HEK293 (cell line): ENCODE measurements at regions not wholly inside any gene's neighbourhood (a gene's known extent, or its start where the extent isn't known, plus 50 kb on each side); places are given as distances from the start of the nearest gene placed in this dataset.

Source experiments
- CTCF ChIA-PET: fragments of 350-600 bp; formaldehyde crosslinking; extraction: SDS; loops from one replicate; lab custom pipeline; 2021; ENCODE audit warnings: antibody characterized with exemption; lab: Yijun Ruan, JAX
- POLR2A ChIA-PET: fragments of 300-600 bp; formaldehyde crosslinking; extraction: SDS; loops from one replicate; lab custom pipeline; 2020; ENCODE audit warnings: antibody characterized with exemption, inconsistent platforms; lab: Yijun Ruan, JAX
- H3K27ac ChIP-seq: fragments of 200-500 bp; sonication (Bioruptor generic); 2 replicates; pipeline ENCODE4 v1.5.1; 2014; ENCODE audit warnings: low read depth, low read length, control low read depth, inconsistent platforms; ENCODE audit errors: extremely low read depth
- H3K36me3 ChIP-seq, 2 experiments: fragments of 200-500 bp in 1 of 2; sonication (Bioruptor generic) in 1 of 2; 1 replicate in 1 of 2; 2 replicates in 1 of 2; pipeline ENCODE4 v1.5.1; 2014 to 2017; ENCODE audit warnings: inconsistent platforms in 2 of 2, low read length in 2 of 2; ENCODE audit not compliant: control insufficient read depth in 2 of 2, insufficient read depth in 1 of 2
- H3K4me1 ChIP-seq: fragments of 200-500 bp; sonication (Bioruptor generic); 2 replicates; pipeline ENCODE4 v1.5.1; 2014; ENCODE audit warnings: mild to moderate bottlenecking, low read length, inconsistent platforms; ENCODE audit not compliant: control insufficient read depth, insufficient read depth
- H3K4me3 ChIP-seq: 2 replicates; pipeline ENCODE4 v1.5.1; 2011; ENCODE audit warnings: low read depth, mild to moderate bottlenecking, control low read depth, low read length, moderate library complexity
- H3K9me3 ChIP-seq: fragments of 200-500 bp; sonication (Bioruptor generic); 2 replicates; pipeline ENCODE4 v1.5.1; 2014; ENCODE audit warnings: low read depth, low read length, inconsistent platforms; ENCODE audit not compliant: control insufficient read depth, insufficient read depth
- BCL11A ChIP-seq: fragments of 450-650 bp; formaldehyde crosslinking; IDR thresholded peaks from 2 replicates; pipeline ENCODE4 v1.5.1; 2016; ENCODE audit warnings: low read depth, missing biosample characterization, missing genetic modification characterization
- KLF10 ChIP-seq: fragments of 450-650 bp; IDR thresholded peaks from 2 replicates; pipeline ENCODE4 v1.5.1; 2018; ENCODE audit warnings: missing biosample characterization, mild to moderate bottlenecking, missing genetic modification characterization
- SCRT2 ChIP-seq: fragments of 450-650 bp; formaldehyde crosslinking; IDR thresholded peaks from 2 replicates; pipeline ENCODE4 v1.5.1; 2016; ENCODE audit warnings: missing biosample characterization, missing genetic modification characterization
- SETDB1 ChIP-seq: IDR thresholded peaks from one replicate; pipeline ENCODE4 v1.6.1; 2017; ENCODE audit warnings: mild to moderate bottlenecking, low read length, moderate library complexity, mixed read lengths; ENCODE audit not compliant: insufficient read length
- TRIM28 ChIP-seq: IDR thresholded peaks from 2 replicates; pipeline ENCODE4 v1.6.1; 2011; ENCODE audit warnings: low read length, control low read depth, borderline replicate concordance
- ZNF121 ChIP-seq: fragments of 450-650 bp; formaldehyde crosslinking; IDR thresholded peaks from 2 replicates; pipeline ENCODE4 v1.5.1; 2016; ENCODE audit warnings: missing biosample characterization, missing genetic modification characterization
- ZNF146 ChIP-seq: fragments of 450-650 bp; formaldehyde crosslinking; IDR thresholded peaks from 2 replicates; pipeline ENCODE4 v1.5.1; 2016; ENCODE audit warnings: missing biosample characterization, missing genetic modification characterization
- ZNF155 ChIP-seq: fragments of 450-650 bp; formaldehyde crosslinking; IDR thresholded peaks from 2 replicates; pipeline ENCODE4 v1.5.1; 2016; ENCODE audit warnings: missing biosample characterization, missing genetic modification characterization
- ZNF16 ChIP-seq: fragments of 450-650 bp; formaldehyde crosslinking; IDR thresholded peaks from 2 replicates; pipeline ENCODE4 v1.5.1; 2016; ENCODE audit warnings: low read depth, missing biosample characterization, missing genetic modification characterization
- ZNF518A ChIP-seq: fragments of 450-650 bp; formaldehyde crosslinking; conservative IDR thresholded peaks from 2 replicates; pipeline ENCODE4 v1.5.1; 2016; ENCODE audit warnings: low read depth, missing biosample characterization, missing genetic modification characterization
- ZNF549 ChIP-seq: fragments of 450-650 bp; IDR thresholded peaks from 2 replicates; pipeline ENCODE4 v1.5.1; 2018; ENCODE audit warnings: missing biosample characterization, missing genetic modification characterization, mild to moderate bottlenecking, inconsistent platforms, moderate library complexity
- ZNF571 ChIP-seq: fragments of 450-650 bp; formaldehyde crosslinking; IDR thresholded peaks from 2 replicates; pipeline ENCODE4 v1.5.0; 2017; ENCODE audit warnings: missing biosample characterization, missing genetic modification characterization
- ZNF585B ChIP-seq: fragments of 450-650 bp; formaldehyde crosslinking; IDR thresholded peaks from 2 replicates; pipeline ENCODE4 v1.5.1; 2016; ENCODE audit warnings: missing biosample characterization, missing genetic modification characterization
- ZNF654 ChIP-seq: fragments of 450-650 bp; formaldehyde crosslinking; IDR thresholded peaks from 2 replicates; pipeline ENCODE4 v1.5.1; 2016; ENCODE audit warnings: low read depth, missing biosample characterization, missing genetic modification characterization
- ZNF692 ChIP-seq: fragments of 450-650 bp; formaldehyde crosslinking; IDR thresholded peaks from 2 replicates; pipeline ENCODE4 v1.5.1; 2016; ENCODE audit warnings: missing biosample characterization, missing genetic modification characterization
- ZNF777 ChIP-seq: fragments of 450-650 bp; formaldehyde crosslinking; IDR thresholded peaks from 2 replicates; pipeline ENCODE4 v1.5.1; 2017; ENCODE audit warnings: missing biosample characterization, missing genetic modification characterization, borderline replicate concordance
- TF ChIP-seq, protein P1 (sequence below): fragments of 450-650 bp; formaldehyde crosslinking; IDR thresholded peaks from 2 replicates; pipeline ENCODE4 v1.5.1; 2016; ENCODE audit warnings: missing biosample characterization, missing genetic modification characterization

DNA sequence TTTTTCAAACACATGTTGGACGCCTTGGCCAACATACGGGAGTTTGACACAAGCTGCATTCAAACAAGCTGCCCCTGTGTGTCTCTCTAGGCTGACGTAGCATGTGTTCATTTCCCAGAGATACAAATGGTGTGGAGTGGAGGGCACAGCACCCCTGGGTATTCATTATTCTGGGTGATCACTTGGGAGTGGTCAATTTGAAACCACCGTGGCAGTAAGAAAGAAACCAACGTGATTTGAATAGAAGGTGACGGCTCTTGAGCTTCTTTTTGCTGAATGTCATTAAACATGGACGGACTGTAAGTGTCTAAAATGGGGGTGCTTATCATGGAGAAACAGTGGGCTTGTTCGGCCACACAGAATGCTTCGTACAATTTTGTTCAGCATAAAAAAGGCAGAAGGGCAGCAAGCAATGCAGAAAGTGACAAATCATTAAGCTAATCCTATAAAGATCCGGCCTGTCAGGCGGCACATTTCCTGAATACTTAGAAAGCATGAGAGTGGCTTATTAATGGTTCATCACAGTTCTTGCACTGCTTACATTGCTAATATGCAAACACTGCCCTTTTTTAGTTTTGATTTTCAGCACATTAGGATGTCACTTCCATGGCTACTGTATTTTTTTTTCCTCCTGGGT is 1261.9 kb upstream of the CITED2 start (continued):
- TF ChIP-seq BCL11A (tag by site-specific recombination) = no peak

DNA sequence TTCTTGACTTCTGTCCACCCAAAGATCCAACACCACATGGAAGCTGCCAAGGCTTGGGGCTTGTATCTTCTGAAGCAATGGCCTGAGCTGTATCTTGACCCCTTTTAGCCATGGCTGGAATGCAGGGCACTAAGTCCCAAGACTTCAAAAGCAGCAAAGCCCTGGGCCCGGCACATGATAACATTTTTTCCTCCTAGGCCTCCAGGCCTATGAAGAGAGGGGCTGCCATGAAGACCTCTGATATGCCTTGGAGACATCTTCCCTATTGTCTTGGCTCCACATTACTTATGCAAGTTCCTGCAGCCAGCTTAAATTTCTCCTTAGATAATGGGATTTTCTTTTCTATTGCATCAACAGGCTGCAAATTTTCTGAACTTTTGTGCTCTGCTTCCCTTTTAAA is 1252.6 kb upstream of the CITED2 start:
- Histone ChIP-seq H3K27ac (no peak overlapping the region), H3K9me3 (no peaks in the 10 kb centered on the region), H3K36me3 (no peaks in the 10 kb centered on the region), H3K4me1 (no peaks in the 10 kb centered on the region), H3K4me3 (no peak overlapping the region)
- TF ChIP-seq SETDB1 (peak; percentile 89), ZNF692 (no peak), ZNF549 (tag by site-specific recombination) (0 out of 2 replicates have a peak, but pooled peaks have one; percentile 20), ZNF654 (no peak), TRIM28 (peak; percentile 81; the same call in 1 of the 2 replicates), ZNF585B (tag by site-specific recombination) (peak; percentile 93)
- ChIA-PET CTCF (no interaction called here), POLR2A (no interaction called here)

DNA sequence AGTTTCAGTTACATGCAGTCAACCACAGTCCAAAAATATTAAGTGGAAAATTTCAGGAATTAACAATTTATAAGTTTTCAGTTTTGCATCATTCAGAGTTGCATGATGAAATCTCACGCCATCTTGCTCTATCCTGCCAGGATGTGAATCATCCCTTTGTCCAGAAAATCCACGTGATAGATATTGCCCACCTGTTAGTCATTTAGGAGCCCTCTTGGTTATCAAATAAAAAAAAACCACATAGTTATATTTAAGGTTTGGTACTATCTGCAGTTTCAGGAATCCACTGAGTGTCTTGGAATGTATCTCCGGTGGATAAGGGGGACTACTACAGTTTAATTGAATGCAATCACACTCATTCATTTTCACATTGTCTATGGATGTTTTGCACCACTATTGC is 1249.0 kb upstream of the CITED2 start:
- no peaks in the 10 kb centered on the region for H3K4me1 ChIP-seq
- ChIA-PET POLR2A (no interaction called here), CTCF (no interaction called here)
- H3K4me3 ChIP-seq = no peak overlapping the region
- no peak overlapping the region for H3K27ac ChIP-seq
- H3K9me3 ChIP-seq = no peaks in the 10 kb centered on the region
- H3K36me3 ChIP-seq = no peaks in the 10 kb centered on the region
- TF ChIP-seq ZNF146 (tag by site-specific recombination) (no peak), ZNF518A (0 out of 2 replicates have a peak, but pooled peaks have one; percentile 48), ZNF571 (tag by site-specific recombination) (no peak), ZNF777 (no peak), ZNF121 (tag by site-specific recombination) (no peak), ZNF155 (tag by site-specific recombination) (no peak), ZNF16 (tag by site-specific recombination) (no peak), KLF10 (tag by site-specific recombination) (no peak), SCRT2 (tag by site-specific recombination) (peak; percentile 38; the same call in 1 of the 2 replicates)
- TF ChIP-seq, protein P1, sequence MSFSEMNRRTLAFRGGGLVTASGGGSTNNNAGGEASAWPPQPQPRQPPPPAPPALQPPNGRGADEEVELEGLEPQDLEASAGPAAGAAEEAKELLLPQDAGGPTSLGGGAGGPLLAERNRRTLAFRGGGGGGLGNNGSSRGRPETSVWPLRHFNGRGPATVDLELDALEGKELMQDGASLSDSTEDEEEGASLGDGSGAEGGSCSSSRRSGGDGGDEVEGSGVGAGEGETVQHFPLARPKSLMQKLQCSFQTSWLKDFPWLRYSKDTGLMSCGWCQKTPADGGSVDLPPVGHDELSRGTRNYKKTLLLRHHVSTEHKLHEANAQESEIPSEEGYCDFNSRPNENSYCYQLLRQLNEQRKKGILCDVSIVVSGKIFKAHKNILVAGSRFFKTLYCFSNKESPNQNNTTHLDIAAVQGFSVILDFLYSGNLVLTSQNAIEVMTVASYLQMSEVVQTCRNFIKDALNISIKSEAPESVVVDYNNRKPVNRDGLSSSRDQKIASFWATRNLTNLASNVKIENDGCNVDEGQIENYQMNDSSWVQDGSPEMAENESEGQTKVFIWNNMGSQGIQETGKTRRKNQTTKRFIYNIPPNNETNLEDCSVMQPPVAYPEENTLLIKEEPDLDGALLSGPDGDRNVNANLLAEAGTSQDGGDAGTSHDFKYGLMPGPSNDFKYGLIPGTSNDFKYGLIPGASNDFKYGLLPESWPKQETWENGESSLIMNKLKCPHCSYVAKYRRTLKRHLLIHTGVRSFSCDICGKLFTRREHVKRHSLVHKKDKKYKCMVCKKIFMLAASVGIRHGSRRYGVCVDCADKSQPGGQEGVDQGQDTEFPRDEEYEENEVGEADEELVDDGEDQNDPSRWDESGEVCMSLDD (tag by site-specific recombination) = no peak
- TF ChIP-seq, all 188 proteins: peak for 2
